Glutamatergic neuron (in vitro differentiated cells): ENCODE measurements at regions not wholly inside any gene's neighbourhood (a gene's known extent, or its start where the extent isn't known, plus 50 kb on each side); places are given as distances from the start of the nearest gene placed in this dataset.

Experiments
- DNase-seq: peaks from one replicate; pipeline ENCODE4 v3.0.0; 2022
- H3K27ac Mint-ChIP-seq: one replicate; pipeline ENCODE4 v1.8.0; 2020; ENCODE audit warnings: mild to moderate bottlenecking, mixed read lengths, inconsistent platforms; ENCODE audit not compliant: unreplicated experiment
- H3K27me3 Mint-ChIP-seq: one replicate; pipeline ENCODE4 v1.8.0; 2020; ENCODE audit warnings: mild to moderate bottlenecking, moderate library complexity, mixed read lengths, inconsistent platforms; ENCODE audit not compliant: unreplicated experiment
- H3K36me3 Mint-ChIP-seq: one replicate; pipeline ENCODE4 v1.8.0; 2020; ENCODE audit warnings: mild to moderate bottlenecking, mixed read lengths, inconsistent platforms; ENCODE audit not compliant: unreplicated experiment
- H3K4me1 Mint-ChIP-seq: one replicate; pipeline ENCODE4 v1.8.0; 2020; ENCODE audit warnings: mild to moderate bottlenecking, low read depth, mixed read lengths, inconsistent platforms; ENCODE audit not compliant: unreplicated experiment
- H3K4me3 Mint-ChIP-seq: one replicate; pipeline ENCODE4 v1.8.0; 2020; ENCODE audit warnings: mild to moderate bottlenecking, mixed read lengths, inconsistent platforms; ENCODE audit not compliant: unreplicated experiment
- H3K9me3 Mint-ChIP-seq: one replicate; pipeline ENCODE4 v1.8.0; 2020; ENCODE audit warnings: mild to moderate bottlenecking, moderate library complexity, mixed read lengths, inconsistent platforms; ENCODE audit not compliant: unreplicated experiment
- TF ChIP-seq, protein P1 (sequence below): fragments of 200-600 bp; sonication (generic); IDR thresholded peaks from one replicate; pipeline ENCODE4 v1.5.0; 2021; ENCODE audit not compliant: partially characterized antibody, unreplicated experiment

DNA sequence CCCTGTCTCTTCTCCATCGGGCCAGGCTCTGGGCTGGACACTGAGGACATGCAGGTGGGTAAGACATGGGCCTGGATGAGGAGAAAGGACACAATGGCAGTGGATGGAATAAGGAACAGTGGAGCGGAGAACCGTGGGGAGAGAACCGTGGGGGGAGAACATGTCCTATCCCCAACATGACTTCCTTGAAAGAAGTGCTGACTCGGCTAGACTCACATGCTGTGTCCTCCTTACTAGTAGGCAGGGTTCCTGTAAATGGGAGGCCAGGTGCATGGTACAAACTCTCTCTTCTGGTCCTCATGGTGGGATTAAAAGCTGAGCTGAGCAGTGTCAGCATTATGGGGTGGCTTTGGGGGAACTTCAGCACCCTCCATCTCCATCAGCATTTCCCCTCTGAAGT lies 137.4 kb upstream of the CSF3R start:
- Mint-ChIP-seq H3K9me3 (no peaks in the 10 kb centered on the region), H3K27ac (no peak overlapping the region), H3K4me3 (no peak overlapping the region), H3K27me3 (peaks cover 6% of the 10 kb centered on the region), H3K4me1 (no peaks in the 10 kb centered on the region), H3K36me3 (no peaks in the 10 kb centered on the region)
- no peak for DNase-seq
- TF ChIP-seq, protein P1, sequence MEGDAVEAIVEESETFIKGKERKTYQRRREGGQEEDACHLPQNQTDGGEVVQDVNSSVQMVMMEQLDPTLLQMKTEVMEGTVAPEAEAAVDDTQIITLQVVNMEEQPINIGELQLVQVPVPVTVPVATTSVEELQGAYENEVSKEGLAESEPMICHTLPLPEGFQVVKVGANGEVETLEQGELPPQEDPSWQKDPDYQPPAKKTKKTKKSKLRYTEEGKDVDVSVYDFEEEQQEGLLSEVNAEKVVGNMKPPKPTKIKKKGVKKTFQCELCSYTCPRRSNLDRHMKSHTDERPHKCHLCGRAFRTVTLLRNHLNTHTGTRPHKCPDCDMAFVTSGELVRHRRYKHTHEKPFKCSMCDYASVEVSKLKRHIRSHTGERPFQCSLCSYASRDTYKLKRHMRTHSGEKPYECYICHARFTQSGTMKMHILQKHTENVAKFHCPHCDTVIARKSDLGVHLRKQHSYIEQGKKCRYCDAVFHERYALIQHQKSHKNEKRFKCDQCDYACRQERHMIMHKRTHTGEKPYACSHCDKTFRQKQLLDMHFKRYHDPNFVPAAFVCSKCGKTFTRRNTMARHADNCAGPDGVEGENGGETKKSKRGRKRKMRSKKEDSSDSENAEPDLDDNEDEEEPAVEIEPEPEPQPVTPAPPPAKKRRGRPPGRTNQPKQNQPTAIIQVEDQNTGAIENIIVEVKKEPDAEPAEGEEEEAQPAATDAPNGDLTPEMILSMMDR = no peak

DNA sequence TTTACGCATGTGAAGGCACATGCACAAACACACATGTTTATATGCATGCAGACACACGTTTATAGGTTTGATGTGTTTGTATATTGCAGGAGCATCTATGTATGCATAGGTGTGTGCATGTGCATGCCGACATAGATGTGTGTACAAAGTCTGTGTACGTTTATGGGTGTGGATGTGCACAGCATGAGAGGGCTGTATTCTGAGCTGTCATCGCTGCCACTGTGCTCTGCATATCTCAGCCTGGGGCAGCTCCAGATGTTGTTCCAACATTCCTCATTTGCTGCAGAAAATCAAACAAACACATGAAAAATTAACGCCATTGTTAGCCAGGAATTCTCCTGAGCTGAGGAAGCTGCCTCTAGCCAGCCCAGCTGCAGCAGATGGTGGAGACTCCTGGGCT lies 132.3 kb upstream of the CSF3R start:
- no peak overlapping the region for H3K4me3 Mint-ChIP-seq
- H3K27ac Mint-ChIP-seq = no peak overlapping the region
- H3K9me3 Mint-ChIP-seq = no peaks in the 10 kb centered on the region
- no peaks in the 10 kb centered on the region for H3K36me3 Mint-ChIP-seq
- H3K27me3 Mint-ChIP-seq = peaks cover 3% of the 10 kb centered on the region
- TF ChIP-seq, protein P1 = no peak
- no peaks in the 10 kb centered on the region for H3K4me1 Mint-ChIP-seq
- DNase-seq = no peak

DNA sequence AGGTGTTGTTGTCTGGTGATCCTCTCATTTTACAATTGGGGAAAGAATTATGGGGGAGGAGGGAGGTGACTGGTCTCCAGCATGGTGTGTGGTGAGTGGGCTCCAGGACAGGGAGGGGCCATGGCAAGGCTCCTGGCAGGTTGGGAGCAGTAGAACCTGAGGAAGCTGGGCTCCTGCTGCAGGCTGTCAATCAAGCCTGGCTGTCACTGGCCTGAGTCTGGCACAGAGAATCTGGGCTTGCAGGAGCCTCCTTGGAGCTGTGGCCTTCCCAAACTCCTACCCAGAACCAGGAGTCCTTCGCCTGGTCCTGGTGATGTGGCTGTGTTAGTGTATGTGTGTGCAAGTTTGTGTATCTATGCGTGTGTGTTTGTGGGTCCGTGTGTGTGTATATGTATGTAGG lies 131.9 kb upstream of the CSF3R start:
- DNase-seq = no peak
- no peak overlapping the region for H3K27ac Mint-ChIP-seq
- TF ChIP-seq, protein P1 = no peak
- H3K4me3 Mint-ChIP-seq = no peak overlapping the region
- no peaks in the 10 kb centered on the region for H3K36me3 Mint-ChIP-seq
- no peaks in the 10 kb centered on the region for H3K4me1 Mint-ChIP-seq
- H3K9me3 Mint-ChIP-seq = no peaks in the 10 kb centered on the region
- peaks cover 3% of the 10 kb centered on the region for H3K27me3 Mint-ChIP-seq

DNA sequence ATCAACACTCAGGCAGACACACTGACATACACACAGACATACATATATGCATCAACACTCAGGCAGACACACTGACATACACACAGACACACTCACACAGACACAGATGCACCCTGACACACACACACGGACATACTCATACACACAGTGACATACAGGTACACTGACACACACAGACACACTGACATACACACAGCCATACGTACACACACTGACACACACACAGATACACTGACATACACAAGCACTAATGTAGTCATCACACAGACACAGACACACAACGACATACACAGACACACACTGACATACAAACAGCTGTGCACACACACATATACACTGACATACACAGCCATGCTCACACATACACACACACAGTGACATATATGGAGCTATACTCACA lies 131.0 kb upstream of the CSF3R start:
- Mint-ChIP-seq H3K4me1 (no peaks in the 10 kb centered on the region), H3K27me3 (peaks cover under 1% of the 10 kb centered on the region), H3K36me3 (no peaks in the 10 kb centered on the region), H3K27ac (no peak overlapping the region), H3K4me3 (no peak overlapping the region), H3K9me3 (no peaks in the 10 kb centered on the region)
- TF ChIP-seq, protein P1 = no peak
- DNase-seq = no peak

DNA sequence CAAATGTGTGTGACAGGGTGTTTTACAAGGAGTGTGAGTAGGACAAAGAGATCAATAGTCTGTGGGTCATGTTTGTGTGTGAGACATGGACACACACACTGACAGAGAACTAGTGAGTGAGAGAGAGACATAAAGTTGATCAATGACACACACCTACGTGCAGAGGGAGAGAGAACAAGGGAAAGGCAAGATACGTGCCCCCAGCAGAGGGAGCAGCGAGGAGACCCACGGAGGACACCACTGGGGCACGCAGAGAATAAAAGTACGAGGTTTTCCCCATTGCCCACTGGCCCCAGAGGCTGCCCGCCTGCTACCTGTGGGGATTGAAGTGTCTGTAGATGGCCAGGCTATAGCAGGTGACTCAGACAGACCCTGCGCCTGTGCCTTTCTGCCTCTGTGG lies 130.2 kb upstream of the CSF3R start:
- no peaks in the 10 kb centered on the region for H3K4me1 Mint-ChIP-seq
- no peaks in the 10 kb centered on the region for H3K9me3 Mint-ChIP-seq
- no peak overlapping the region for H3K27ac Mint-ChIP-seq
- no peaks in the 10 kb centered on the region for H3K36me3 Mint-ChIP-seq
- peak; percentile 51 for DNase-seq
- TF ChIP-seq, protein P1 = peak; percentile 13
- H3K4me3 Mint-ChIP-seq = no peak overlapping the region
- no peaks in the 10 kb centered on the region for H3K27me3 Mint-ChIP-seq
